SW 1271 (cell line): ENCODE measurements at regions not wholly inside any gene's neighbourhood (a gene's known extent, or its start where the extent isn't known, plus 50 kb on each side); places are given as distances from the start of the nearest gene placed in this dataset.

Experiments
- DNase-seq, 2 experiments: peaks; one replicate each; lab custom pipeline; 2025; lab: John Stamatoyannopoulos, UW

DNA sequence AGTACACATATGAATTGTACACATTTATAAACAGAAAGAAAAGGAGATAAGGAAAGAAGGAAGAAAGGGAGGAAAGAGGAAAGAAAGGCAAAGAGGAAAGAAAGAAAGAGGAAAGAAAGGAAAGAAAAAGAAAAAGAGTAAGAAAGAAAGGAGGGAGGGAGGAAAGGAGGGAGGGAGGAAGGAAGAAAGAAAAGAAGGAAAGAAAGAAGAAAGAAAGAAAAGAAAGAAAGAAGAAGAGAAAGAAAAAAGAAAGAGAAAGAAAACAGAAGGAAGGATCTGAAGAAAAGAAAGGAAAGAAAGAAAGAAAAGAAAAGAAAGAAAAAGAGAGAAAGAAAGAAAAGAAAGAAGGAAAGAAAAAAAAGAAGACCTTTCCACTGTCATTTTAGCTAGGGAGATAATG is 571.4 kb upstream of the SALL1 start:
- no peak for DNase-seq

- no peak for DNase-seq
Observed at GRCh38 chr16:51719376-51719775, 568.3 kb upstream of the SALL1 start.

GRCh38 chr16:51716195-51716594 is 565.1 kb upstream of the SALL1 start:
- DNase-seq: no peak

DNA sequence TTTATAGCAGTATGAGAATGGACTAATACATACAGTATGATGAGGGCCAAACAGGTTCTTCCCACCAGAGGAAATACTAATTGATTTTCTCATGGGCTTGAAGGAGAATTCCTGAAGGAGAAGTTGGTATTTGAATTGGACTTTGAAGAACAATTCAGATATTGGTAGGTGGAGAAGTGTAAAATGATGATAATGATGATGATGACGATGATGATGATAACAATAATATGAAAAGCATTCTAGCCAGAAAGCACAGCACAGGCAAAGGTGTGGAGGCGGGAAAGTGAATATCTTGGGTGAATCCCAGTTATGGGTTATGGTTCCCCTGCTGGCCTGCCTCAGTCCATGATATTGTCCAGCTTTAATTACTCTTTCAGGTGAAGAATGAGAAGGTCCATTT is 562.4 kb upstream of the SALL1 start:
- DNase-seq: no peak

- no peak for DNase-seq
Observed at GRCh38 chr16:51710905-51711563, 560.0 kb upstream of the SALL1 start.

DNA sequence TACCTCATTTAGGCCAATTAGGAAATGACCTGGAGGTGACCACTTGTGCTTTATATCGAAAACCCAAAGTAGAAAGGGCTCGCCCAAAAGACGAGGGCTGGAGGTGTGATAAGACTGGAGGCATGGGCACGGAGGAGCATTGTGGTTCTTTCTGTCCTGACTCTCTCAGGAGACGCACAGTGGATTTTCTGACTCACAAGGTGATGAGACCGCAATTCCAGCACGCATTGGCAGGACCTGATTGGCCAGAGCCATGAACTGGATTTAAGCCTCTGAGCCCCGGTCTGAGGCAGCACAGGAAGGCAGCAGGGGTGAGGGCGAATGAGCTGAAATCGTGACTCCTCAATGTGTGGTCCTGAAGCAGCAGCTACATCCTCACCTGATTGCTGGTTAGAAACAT is 559.1 kb upstream of the SALL1 start:
- no peak for DNase-seq

GRCh38 chr16:51708861-51709260 is 557.8 kb upstream of the SALL1 start:
- DNase-seq: no peak

DNA sequence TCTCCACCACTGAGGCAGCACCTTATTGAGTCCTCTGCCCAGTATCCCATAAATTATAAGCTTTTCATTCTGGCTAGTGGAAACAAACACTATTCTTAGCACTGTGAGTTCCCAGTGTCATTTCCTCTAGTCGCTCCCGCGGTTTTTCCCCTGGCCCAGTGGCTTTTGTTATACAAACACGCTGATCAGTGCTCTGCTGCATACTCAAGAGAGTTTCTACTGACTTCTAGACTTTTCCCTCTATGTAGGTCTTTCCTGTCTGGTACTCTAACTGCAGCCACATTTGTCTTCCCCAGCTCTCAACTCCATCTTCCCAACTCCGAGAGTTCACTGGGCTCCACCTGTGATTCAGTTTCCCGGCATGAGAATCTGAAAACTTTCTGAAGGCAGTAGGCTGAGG is 556.6 kb upstream of the SALL1 start:
- no peak for DNase-seq

GRCh38 chr16:51705142-51705541 is 554.1 kb upstream of the SALL1 start:
- DNase-seq: no peak

- no peak for DNase-seq
Observed at GRCh38 chr16:51701025-51701424, 550.0 kb upstream of the SALL1 start.

GRCh38 chr16:51699686-51700396 is 548.8 kb upstream of the SALL1 start:
- DNase-seq: no peak

- DNase-seq: no peak
Observed at GRCh38 chr16:51698647-51699046, 547.6 kb upstream of the SALL1 start.

GRCh38 chr16:51697454-51697853 is 546.4 kb upstream of the SALL1 start:
- DNase-seq: no peak

DNA sequence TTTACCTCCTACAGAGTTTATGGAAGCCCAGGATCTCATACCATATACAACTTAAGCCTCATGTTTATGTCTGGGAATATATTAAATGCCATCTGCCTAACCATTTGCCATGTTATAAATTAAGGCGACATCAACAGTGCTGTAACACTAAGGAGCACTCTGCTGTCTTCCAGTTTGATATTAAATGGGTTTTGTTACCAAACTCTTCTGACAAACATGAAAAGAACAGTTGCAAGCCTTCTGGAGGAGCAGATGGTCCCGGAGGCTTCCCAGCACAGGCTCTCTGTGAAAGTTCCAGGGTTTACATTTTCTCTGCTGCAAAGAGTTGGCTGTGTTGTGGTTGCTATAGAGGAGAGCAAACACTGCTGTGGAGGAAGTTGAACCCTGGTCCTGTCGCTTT is 545.3 kb upstream of the SALL1 start:
- DNase-seq: no peak

- DNase-seq: no peak
Observed at GRCh38 chr16:51691109-51691508, 540.0 kb upstream of the SALL1 start.

- no peak for DNase-seq
Observed at GRCh38 chr16:51685498-51685897, 534.4 kb upstream of the SALL1 start.

DNA sequence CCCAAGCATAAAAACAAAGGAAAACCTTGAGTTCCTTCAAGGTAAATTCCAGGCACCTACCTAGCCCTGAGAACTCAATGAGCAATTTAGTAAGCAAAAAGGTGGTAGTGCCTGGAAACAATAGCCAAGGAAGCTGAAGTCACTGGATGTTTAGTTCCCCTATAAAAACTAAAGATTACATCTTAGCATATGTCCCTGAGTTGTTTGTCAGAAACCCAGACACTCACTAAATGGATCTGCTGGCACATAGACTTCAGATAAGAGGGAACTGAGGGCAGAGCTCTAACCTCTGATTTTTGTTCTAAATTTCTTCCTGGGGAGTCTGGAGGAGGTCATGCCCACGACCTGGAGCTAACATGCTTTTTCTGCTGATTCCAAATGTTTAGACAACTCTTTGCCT is 532.8 kb upstream of the SALL1 start:
- no peak for DNase-seq

DNA sequence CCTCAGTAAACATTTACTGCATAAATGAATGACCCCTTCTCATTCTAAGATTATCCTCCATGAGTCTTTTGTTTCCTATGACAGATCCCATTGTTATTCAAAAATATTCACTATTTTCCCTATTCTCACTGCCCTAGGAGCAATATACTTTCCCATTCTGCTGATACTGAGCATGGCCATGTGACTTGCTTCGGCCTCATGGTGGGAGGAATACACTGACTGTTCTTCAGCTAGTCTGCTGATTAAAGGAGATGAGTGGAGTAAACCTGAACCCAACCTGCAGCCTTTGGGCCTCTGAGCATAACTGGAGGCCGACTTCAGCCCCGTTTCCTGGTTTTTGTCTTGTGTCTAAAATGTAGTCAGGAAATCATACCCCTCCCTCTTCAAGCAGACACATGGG is 531.8 kb upstream of the SALL1 start:
- DNase-seq: no peak

- no peak for DNase-seq
Observed at GRCh38 chr16:51674615-51675014, 523.5 kb upstream of the SALL1 start.

DNA sequence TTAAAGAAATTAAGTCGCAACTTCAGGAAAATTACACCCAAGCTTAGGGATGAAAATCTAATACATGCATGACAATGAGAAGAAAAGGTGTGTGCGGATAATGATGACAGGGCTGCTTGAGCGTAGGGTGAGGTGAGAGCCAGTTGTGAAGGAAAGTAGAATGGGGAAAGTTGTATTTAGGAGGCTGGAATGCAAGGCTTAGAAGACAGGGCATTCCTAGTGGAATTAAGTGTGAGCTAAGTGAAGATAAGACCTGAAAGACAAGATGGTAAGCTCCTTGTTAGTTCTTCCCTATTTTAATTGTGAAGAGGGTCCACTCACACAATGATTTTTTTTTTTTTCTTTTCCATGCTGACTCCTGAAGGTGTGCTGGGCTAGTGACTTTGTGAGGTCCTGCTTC is 519.5 kb upstream of the SALL1 start:
- DNase-seq: no peak

DNA sequence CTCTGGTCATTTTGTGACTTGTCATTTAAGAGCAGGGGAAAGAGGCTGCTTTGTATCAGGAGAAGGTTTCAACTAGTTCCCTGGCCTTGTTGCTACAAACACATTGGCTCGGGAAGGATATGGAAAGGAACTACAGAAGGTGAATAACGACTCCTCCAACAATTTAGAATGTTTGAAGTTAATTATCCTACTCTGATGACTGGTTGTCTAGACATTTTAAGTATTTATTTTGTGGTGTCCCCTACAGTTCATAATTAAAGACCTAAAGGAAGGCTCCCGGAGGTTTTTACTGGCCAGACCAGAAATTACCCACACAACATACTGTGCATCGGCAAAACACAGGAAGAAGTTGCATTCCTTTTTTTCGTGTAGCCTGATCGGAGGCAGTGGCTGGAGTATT is 515.8 kb upstream of the SALL1 start:
- DNase-seq: no peak

GRCh38 chr16:51666074-51666473 is 515.0 kb upstream of the SALL1 start:
- DNase-seq: no peak

DNA sequence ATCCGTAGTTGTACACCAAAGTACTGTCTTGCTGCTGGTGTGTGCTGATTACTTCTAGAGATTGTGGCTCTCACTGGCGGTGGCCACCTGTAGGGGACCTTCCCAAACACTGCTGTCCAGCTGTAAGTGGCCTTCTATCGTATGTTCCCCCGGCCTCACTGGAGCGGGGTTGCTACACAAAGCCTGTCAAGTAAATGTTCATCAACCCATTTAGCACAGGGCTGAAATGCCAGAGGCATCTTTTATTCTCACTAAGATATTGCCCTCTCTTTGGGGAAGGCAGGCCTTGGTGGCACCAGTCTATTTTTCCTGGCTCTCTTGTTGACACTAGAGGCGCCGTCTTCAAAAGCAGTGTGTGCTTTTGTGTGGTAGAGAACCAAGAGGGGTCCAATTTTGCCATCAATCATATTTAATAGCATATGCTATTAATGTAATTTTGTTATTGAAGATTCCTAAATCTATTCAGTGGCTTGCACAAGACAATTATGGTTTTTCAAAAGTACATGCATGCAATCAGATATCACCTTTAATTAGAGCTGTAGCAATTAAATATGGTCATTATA is 514.4 kb upstream of the SALL1 start:
- DNase-seq: no peak

DNA sequence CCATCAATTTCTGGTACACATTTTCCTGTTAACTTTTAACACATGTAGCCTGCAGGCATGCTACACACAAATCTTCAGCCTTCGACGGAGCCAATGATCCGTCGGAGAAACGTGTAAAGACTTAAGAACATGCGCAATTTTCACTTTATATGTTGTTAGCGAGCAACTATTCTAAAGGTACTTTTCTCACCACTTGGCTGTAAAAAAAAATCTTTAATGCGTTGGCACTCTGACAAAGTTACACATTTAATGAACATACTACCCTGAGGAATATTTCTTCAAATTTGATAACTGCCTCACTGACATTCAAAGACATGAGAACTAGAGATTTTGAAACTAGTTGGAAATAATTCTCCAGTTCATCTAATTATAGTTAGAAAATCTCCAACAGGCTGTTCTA is 507.5 kb upstream of the SALL1 start:
- DNase-seq: no peak
